Tibial nerve (tissue), 4 donors: ENCODE measurements at regions not wholly inside any gene's neighbourhood (a gene's known extent, or its start where the extent isn't known, plus 50 kb on each side); places are given as distances from the start of the nearest gene placed in this dataset.

Experiments used
- DNase-seq, 2 donors: peaks; one replicate each; pipeline ENCODE4 v3.0.0-alpha.2; 2019; ENCODE audit warnings: low spot score in 2 of 2
- H3K27ac ChIP-seq, 4 donors: fragments of 200-600 bp; sonication (generic) in 3 of 4; one replicate each; pipeline ENCODE4 v1.5.1; 2017 to 2019; ENCODE audit warnings: mild to moderate bottlenecking in 1 of 4
- H3K27me3 ChIP-seq, 2 donors: fragments of 200-600 bp; sonication (generic) in 1 of 2; one replicate each; pipeline versions ENCODE4 v1.5.1 to v1.6.0; 2017 to 2019
- H3K36me3 ChIP-seq, 3 donors: fragments of 200-600 bp; sonication (generic); one replicate each; pipeline ENCODE4 v1.5.1; 2018 to 2019
- H3K4me1 ChIP-seq, 4 donors: fragments of 200-600 bp; sonication (generic) in 3 of 4; one replicate each; pipeline ENCODE4 v1.5.1; 2017 to 2019
- H3K4me3 ChIP-seq, 4 donors: fragments of 200-600 bp; sonication (generic) in 3 of 4; one replicate each; pipeline ENCODE4 v1.5.1; 2017 to 2019; ENCODE audit warnings: mild to moderate bottlenecking in 1 of 4, moderate library complexity in 1 of 4
- H3K9me3 ChIP-seq, 4 donors: fragments of 200-600 bp; sonication (generic) in 3 of 4; one replicate each; pipeline ENCODE4 v1.5.1; 2017 to 2019
- EP300 ChIP-seq, 2 donors: sonication (generic); formaldehyde crosslinking; IDR thresholded peaks; one replicate each; pipeline ENCODE4 v1.6.1; 2017; ENCODE audit warnings: antibody characterized with exemption in 2 of 2, mild to moderate bottlenecking in 1 of 2
- POLR2A ChIP-seq, 2 donors: fragments of 450-650 bp; IDR thresholded peaks; one replicate each; pipeline ENCODE4 v1.6.1; 2017; ENCODE audit warnings: antibody characterized with exemption in 2 of 2, mild to moderate bottlenecking in 2 of 2, moderate library complexity in 2 of 2
- WGBS, 2 donors: methylation state at CpG; one replicate each; pipeline ENCODE4 v1.1.5; 2018; 5-methylcytosine and 5-hydroxymethylcytosine counted together
- TF ChIP-seq, protein P1 (sequence below), 5 experiments: fragments of 200-600 bp in 3 of 5; fragments of 450-650 bp in 2 of 5; sonication (generic) in 3 of 5; IDR thresholded peaks; one replicate each; pipeline ENCODE4 v1.5.1; 2016 to 2019; ENCODE audit warnings: antibody characterized with exemption in 5 of 5, mild to moderate bottlenecking in 3 of 5, moderate library complexity in 2 of 5

DNA sequence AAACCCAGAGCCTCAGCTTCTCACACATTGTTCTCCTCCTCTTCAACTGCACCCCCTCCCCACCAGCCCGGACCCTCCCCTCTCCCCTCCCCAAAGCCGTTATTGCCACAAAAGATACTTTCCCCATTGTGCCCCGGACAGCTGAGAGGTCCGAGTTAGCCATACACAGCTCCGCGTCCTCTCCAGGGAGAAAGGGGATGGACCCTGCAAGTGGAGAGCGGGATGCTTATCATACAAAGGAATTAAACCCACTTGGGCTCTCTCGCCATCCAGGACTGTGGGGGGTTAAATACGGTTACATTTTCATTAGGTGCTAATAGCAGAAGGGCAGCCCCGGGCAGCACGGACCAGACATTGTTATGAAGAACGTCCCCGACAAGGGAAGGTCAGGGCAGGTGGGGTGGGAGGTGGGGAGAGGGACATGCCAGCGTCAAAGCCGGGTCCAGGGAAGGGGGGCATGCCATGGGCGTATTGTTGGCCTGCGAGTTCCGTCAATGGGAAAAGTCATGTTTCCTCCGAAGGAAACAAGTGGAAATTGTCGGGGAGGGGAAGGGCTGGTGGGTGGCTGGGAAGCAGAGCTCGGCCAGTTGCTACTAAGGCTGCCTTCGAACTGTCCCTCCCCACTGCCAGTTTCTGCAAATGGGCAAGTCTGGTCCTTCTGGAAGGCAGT, 99.1 kb downstream of the SOX9 start:
- no peaks in the 10 kb centered on the region for H3K36me3 ChIP-seq
- TF ChIP-seq POLR2A (IDR thresholded peaks at IDR 0.05): no peak
- TF ChIP-seq, protein P1, sequence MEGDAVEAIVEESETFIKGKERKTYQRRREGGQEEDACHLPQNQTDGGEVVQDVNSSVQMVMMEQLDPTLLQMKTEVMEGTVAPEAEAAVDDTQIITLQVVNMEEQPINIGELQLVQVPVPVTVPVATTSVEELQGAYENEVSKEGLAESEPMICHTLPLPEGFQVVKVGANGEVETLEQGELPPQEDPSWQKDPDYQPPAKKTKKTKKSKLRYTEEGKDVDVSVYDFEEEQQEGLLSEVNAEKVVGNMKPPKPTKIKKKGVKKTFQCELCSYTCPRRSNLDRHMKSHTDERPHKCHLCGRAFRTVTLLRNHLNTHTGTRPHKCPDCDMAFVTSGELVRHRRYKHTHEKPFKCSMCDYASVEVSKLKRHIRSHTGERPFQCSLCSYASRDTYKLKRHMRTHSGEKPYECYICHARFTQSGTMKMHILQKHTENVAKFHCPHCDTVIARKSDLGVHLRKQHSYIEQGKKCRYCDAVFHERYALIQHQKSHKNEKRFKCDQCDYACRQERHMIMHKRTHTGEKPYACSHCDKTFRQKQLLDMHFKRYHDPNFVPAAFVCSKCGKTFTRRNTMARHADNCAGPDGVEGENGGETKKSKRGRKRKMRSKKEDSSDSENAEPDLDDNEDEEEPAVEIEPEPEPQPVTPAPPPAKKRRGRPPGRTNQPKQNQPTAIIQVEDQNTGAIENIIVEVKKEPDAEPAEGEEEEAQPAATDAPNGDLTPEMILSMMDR (IDR thresholded peaks at IDR 0.05): no peak
- TF ChIP-seq EP300 (IDR thresholded peaks at IDR 0.05): no peak
- H3K27ac ChIP-seq: no peak overlapping the region
- peak overlapping the region in 1 of 4 donors; percentile 8 for H3K4me3 ChIP-seq
- no peak for DNase-seq
- H3K27me3 ChIP-seq: peaks cover 0 to 34% of the 10 kb centered on the region in 2 donors
- WGBS, 2 donors: 4 to 5% methylated on average over 22 of the region's 22 CpGs
- no peaks in the 10 kb centered on the region for H3K9me3 ChIP-seq
- H3K4me1 ChIP-seq: peaks cover 0 to 10% (median 0%) of the 10 kb centered on the region in 4 donors

DNA sequence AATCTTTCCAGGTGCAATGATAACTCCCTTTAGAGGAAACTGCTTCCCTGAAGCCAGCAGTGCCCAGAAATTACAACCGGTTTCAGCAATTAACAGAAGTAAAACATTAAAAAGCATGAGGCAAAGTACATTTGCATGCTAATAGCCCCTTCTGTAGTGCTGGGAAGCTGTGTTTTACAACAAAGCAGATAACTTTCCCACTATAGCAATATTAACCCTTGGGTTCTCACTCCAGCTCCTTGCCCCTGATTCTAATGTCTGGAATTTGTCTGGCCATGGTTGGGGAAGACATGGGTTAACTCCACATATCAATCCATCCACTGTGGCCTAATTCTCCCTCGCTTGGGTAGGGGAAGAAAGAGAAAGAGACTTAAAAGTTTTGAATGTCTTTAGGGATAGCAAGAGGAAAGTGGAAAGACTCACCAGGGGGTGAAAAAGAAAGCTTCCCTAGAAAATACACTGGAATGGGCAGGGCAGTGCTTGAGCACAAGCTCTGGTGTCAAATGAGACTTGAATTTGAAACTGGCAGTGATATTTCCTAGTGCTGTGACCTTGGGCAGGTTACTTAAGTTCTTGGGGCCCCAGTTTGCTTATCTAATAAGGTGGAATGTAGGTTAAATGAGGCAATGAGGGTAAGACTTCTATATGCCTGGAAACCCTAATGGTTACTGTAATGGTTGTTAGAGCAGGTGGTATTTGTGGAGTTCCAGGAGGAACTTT, 102.0 kb downstream of the SOX9 start:
- Histone ChIP-seq H3K4me3 (no peak overlapping the region), H3K27ac (no peak overlapping the region), H3K27me3 (peaks cover 0 to 34% of the 10 kb centered on the region in 2 donors), H3K36me3 (no peaks in the 10 kb centered on the region), H3K4me1 (peaks cover 0 to 10% (median 0%) of the 10 kb centered on the region in 4 donors), H3K9me3 (no peaks in the 10 kb centered on the region)
- 43 to 46% methylated on average over 2 of the region's 2 CpGs for WGBS, 2 donors
- TF ChIP-seq, protein P1 (IDR thresholded peaks at IDR 0.05): no peak
- TF ChIP-seq EP300 (IDR thresholded peaks at IDR 0.05) (no peak), POLR2A (IDR thresholded peaks at IDR 0.05) (no peak)
- DNase-seq: no peak

DNA sequence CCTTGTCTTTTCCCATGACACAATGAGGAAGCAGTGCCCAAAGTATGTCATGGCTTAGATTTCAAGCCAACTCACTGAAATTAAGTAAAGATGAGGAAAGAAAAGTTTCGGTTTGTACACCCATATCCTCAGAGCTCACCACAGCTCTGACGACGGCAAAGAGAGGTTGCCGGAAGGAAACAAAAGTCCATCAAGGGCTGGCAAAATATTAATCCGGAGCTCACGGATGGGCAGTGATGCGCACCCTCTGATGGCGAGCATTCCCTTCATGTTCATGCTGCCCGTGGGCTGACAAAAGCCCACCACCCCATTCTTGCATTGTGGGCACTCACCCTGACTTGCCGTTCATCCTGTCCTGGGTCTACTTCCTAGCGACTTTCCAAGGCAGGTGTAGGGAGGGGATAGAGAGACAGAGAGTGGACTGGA, 103.1 kb downstream of the SOX9 start:
- no peak overlapping the region for H3K4me3 ChIP-seq
- H3K36me3 ChIP-seq: no peaks in the 10 kb centered on the region
- peaks cover 0 to 25% of the 10 kb centered on the region in 2 donors for H3K27me3 ChIP-seq
- no peak for DNase-seq
- WGBS, 2 donors: 91 to 93% methylated on average over 11 of the region's 11 CpGs
- H3K27ac ChIP-seq: no peak overlapping the region
- no peaks in the 10 kb centered on the region for H3K9me3 ChIP-seq
- peaks cover 0 to 10% (median 0%) of the 10 kb centered on the region in 4 donors for H3K4me1 ChIP-seq
- TF ChIP-seq EP300 (IDR thresholded peaks at IDR 0.05) (no peak), POLR2A (IDR thresholded peaks at IDR 0.05) (no peak)
- TF ChIP-seq, protein P1 (IDR thresholded peaks at IDR 0.05): no peak

DNA sequence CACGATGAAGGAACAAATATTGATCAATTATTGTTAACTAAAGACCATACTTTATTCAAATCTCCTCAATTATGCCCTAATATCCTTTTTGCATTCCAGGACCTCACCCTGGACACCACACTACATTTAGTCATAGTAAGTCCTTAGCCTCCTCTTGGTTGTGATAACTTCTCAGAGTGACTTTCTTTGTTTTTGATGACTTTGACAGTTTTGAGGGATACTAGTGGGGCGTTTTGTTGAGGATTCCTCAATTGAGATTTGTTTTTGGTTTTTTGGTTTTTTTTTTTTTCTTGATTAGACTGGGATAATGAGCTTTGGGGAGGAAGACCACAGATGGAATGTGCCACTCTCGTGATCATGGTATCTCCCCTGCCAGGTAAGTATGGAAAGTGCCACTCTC, 105.5 kb downstream of the SOX9 start:
- Histone ChIP-seq H3K27me3 (peaks cover 0 to 4% of the 10 kb centered on the region in 2 donors), H3K4me1 (no peaks in the 10 kb centered on the region), H3K27ac (no peak overlapping the region), H3K36me3 (no peaks in the 10 kb centered on the region), H3K9me3 (peaks cover 0 to 6% (median 2%) of the 10 kb centered on the region in 4 donors), H3K4me3 (no peak overlapping the region)
- DNase-seq: no peak
- TF ChIP-seq EP300 (IDR thresholded peaks at IDR 0.05) (no peak), POLR2A (IDR thresholded peaks at IDR 0.05) (no peak)
- TF ChIP-seq, protein P1 (IDR thresholded peaks at IDR 0.05): no peak
- WGBS, 2 donors: 75 to 90% methylated on average over 3 of the region's 3 CpGs

DNA sequence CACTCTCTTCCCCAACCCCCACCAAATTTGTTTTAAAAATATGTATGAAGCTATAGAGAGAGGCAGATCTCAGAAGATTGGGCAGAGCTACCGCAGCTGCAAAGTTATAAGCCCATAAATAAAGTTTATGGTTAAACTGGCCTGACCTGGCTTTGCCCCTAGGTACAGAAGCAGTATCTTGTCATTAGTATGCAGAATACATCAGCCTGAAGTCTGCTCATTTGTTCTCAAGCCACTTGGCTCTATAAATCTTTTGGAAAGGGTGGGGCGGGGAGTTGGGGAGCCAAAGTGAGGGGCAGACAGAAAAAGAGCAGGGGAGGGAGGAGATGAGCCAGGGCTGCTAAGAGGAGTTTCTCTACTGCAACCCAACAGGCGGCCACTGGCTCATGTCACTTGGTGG, 113.2 kb downstream of the SOX9 start:
- DNase-seq: no peak
- H3K4me1 ChIP-seq: no peaks in the 10 kb centered on the region
- peaks cover 0 to 6% (median 2%) of the 10 kb centered on the region in 4 donors for H3K9me3 ChIP-seq
- no peak overlapping the region for H3K27ac ChIP-seq
- H3K27me3 ChIP-seq: no peaks in the 10 kb centered on the region
- H3K4me3 ChIP-seq: no peak overlapping the region
- no peak for TF ChIP-seq POLR2A (IDR thresholded peaks at IDR 0.05)
- TF ChIP-seq EP300 (IDR thresholded peaks at IDR 0.05): no peak
- TF ChIP-seq, protein P1 (IDR thresholded peaks at IDR 0.05): no peak
- WGBS, 2 donors: 54 to 66% methylated on average over 3 of the region's 3 CpGs
- H3K36me3 ChIP-seq: no peaks in the 10 kb centered on the region
